Neural cell (in vitro differentiated cells): ENCODE measurements at regions not wholly inside any gene's neighbourhood (a gene's known extent, or its start where the extent isn't known, plus 50 kb on each side); places are given as distances from the start of the nearest gene placed in this dataset.

ENCODE experiments used
- H2AFZ ChIP-seq: fragments of 200-600, 300-800 bp; sonication (generic), shearing (Covaris generic); 2 replicates; pipeline ENCODE4 v1.6.0; 2014; ENCODE audit warnings: low read depth, mild to moderate bottlenecking, antibody characterized with exemption, low read length, moderate library complexity
- H3F3A ChIP-seq: fragments of 200-600 bp; shearing (Covaris generic); 2 replicates; pipeline ENCODE4 v1.6.1; 2016; ENCODE audit warnings: mild to moderate bottlenecking, moderate library complexity, mixed read lengths, antibody characterized with exemption, low read length; ENCODE audit not compliant: insufficient read depth, poor library complexity, severe bottlenecking
- H3K27ac ChIP-seq: fragments of 200-600, 300-800 bp; sonication (generic), shearing (Covaris generic); 2 replicates; pipeline ENCODE4 v1.5.1; 2014; ENCODE audit warnings: mild to moderate bottlenecking, low read length, moderate library complexity
- H3K27me3 ChIP-seq: fragments of 300-800, 200-600 bp; sonication (generic), shearing (Covaris generic); 2 replicates; pipeline ENCODE4 v1.6.0; 2014; ENCODE audit warnings: mild to moderate bottlenecking, low read depth, low read length, moderate library complexity; ENCODE audit not compliant: insufficient read depth
- H3K36me3 ChIP-seq: fragments of 300-800, 200-600 bp; sonication (generic), shearing (Covaris generic); 2 replicates; pipeline ENCODE4 v1.5.1; 2014; ENCODE audit warnings: mild to moderate bottlenecking, antibody characterized with exemption, low read length, moderate library complexity; ENCODE audit not compliant: insufficient read depth
- H3K4me2 ChIP-seq: fragments of 300-800, 200-600 bp; sonication (generic), shearing (Covaris generic); 2 replicates; pipeline ENCODE4 v1.6.0; 2014; ENCODE audit warnings: mild to moderate bottlenecking, low read length
- H3K4me3 ChIP-seq: fragments of 300-800, 200-600 bp; sonication (generic), shearing (Covaris generic); 2 replicates; pipeline ENCODE4 v1.5.1; 2014; ENCODE audit warnings: mild to moderate bottlenecking, low read length, moderate library complexity
- H3K79me2 ChIP-seq: fragments of 200-600 bp; shearing (Covaris generic); replicated peaks from 2 replicates; pipeline ENCODE4 v1.6.0; 2014; ENCODE audit warnings: mild to moderate bottlenecking, low read length, moderate library complexity; ENCODE audit not compliant: insufficient read depth
- H3K9ac ChIP-seq: fragments of 300-800, 200-600 bp; sonication (generic), shearing (Covaris generic); 2 replicates; pipeline ENCODE4 v1.6.1; 2016; ENCODE audit warnings: mild to moderate bottlenecking, low read length, mixed read lengths
- H3K9me2 ChIP-seq: fragments of 200-600 bp; shearing (Covaris generic); 2 replicates; pipeline ENCODE4 v1.6.1; 2016; ENCODE audit warnings: mild to moderate bottlenecking, low read length, mixed read lengths; ENCODE audit not compliant: insufficient read depth
- H3K9me3 ChIP-seq: fragments of 200-600, 300-800 bp; sonication (generic), shearing (Covaris generic); 2 replicates; pipeline ENCODE4 v1.6.1; 2016; ENCODE audit warnings: mild to moderate bottlenecking, mixed run types, low read length, moderate library complexity, mixed read lengths
- H4K20me1 ChIP-seq: fragments of 200-600 bp; shearing (Covaris generic); 2 replicates; pipeline ENCODE4 v1.6.1; 2016; ENCODE audit warnings: mild to moderate bottlenecking, mixed run types; ENCODE audit not compliant: insufficient read depth
- CTCF ChIP-seq: fragments of 450-650 bp; IDR thresholded peaks from 2 replicates; pipeline ENCODE4 v1.5.1; 2014; ENCODE audit warnings: antibody characterized with exemption, mild to moderate bottlenecking, moderate library complexity; ENCODE audit not compliant: poor library complexity, severe bottlenecking
- EP300 ChIP-seq: fragments of 450-650 bp; conservative IDR thresholded peaks from 2 replicates; pipeline ENCODE4 v1.6.1; 2014; ENCODE audit warnings: antibody characterized with exemption, mild to moderate bottlenecking, moderate library complexity; ENCODE audit not compliant: poor library complexity, severe bottlenecking
- EZH2 ChIP-seq: fragments of 200-600, 300-800 bp; shearing (Covaris generic), sonication (generic); IDR thresholded peaks from 2 replicates; pipeline ENCODE4 v1.6.1; 2014; ENCODE audit warnings: antibody characterized with exemption, low read length, borderline replicate concordance, mild to moderate bottlenecking; ENCODE audit not compliant: insufficient read depth, poor library complexity, severe bottlenecking
- MXI1 ChIP-seq: fragments of 450-650 bp; conservative IDR thresholded peaks from 2 replicates; pipeline ENCODE4 v1.6.1; 2014; ENCODE audit warnings: antibody characterized with exemption, mild to moderate bottlenecking; ENCODE audit not compliant: poor library complexity, severe bottlenecking
- POLR2AphosphoS5 ChIP-seq: IDR thresholded peaks from 2 replicates; pipeline ENCODE4 v1.6.1; 2012
- RAD21 ChIP-seq: fragments of 450-650 bp; conservative IDR thresholded peaks from 2 replicates; pipeline ENCODE4 v1.6.1; 2014; ENCODE audit warnings: antibody characterized with exemption, mild to moderate bottlenecking, moderate library complexity
- REST ChIP-seq: IDR thresholded peaks from 2 replicates; pipeline ENCODE4 v1.6.1; 2012; ENCODE audit warnings: borderline replicate concordance
- SMC3 ChIP-seq: fragments of 450-650 bp; conservative IDR thresholded peaks from 2 replicates; pipeline ENCODE4 v1.6.1; 2014; ENCODE audit warnings: antibody characterized with exemption, mild to moderate bottlenecking, moderate library complexity; ENCODE audit not compliant: poor library complexity
- TAF1 ChIP-seq: IDR thresholded peaks from 2 replicates; pipeline ENCODE4 v1.6.1; 2012; ENCODE audit warnings: low read depth

GRCh38 chr2:19458427-19459003 is 100.1 kb upstream of the OSR1 start:
- Histone ChIP-seq H3K79me2 (no peaks in the 10 kb centered on the region), H3K4me3 (no peak overlapping the region), H3F3A (no peaks in the 10 kb centered on the region), H3K9me3 (no peaks in the 10 kb centered on the region), H3K9me2 (no peaks in the 10 kb centered on the region), H3K27ac (no peak overlapping the region), H3K27me3 (no peaks in the 10 kb centered on the region), H3K36me3 (no peaks in the 10 kb centered on the region), H4K20me1 (no peaks in the 10 kb centered on the region), H3K9ac (no peak overlapping the region), H2AFZ (no peak overlapping the region), H3K4me2 (no peak overlapping the region)
- no peak for TF ChIP-seq MXI1
- TF ChIP-seq REST = no peak
- no peak for TF ChIP-seq POLR2AphosphoS5
- TF ChIP-seq RAD21 = no peak
- no peak for TF ChIP-seq TAF1
- no peak for TF ChIP-seq CTCF
- no peak for TF ChIP-seq SMC3
- TF ChIP-seq EZH2 = no peak
- no peak for TF ChIP-seq EP300

- TF ChIP-seq CTCF (no peak), REST (no peak), SMC3 (no peak), EZH2 (no peak), RAD21 (no peak), MXI1 (no peak), TAF1 (no peak), EP300 (no peak), POLR2AphosphoS5 (no peak)
- Histone ChIP-seq H3F3A (no peaks in the 10 kb centered on the region), H3K9ac (no peak overlapping the region), H3K4me2 (no peak overlapping the region), H3K9me3 (no peaks in the 10 kb centered on the region), H3K4me3 (no peak overlapping the region), H3K27ac (no peak overlapping the region), H2AFZ (no peak overlapping the region), H3K79me2 (no peaks in the 10 kb centered on the region), H4K20me1 (no peaks in the 10 kb centered on the region), H3K27me3 (no peaks in the 10 kb centered on the region), H3K36me3 (no peaks in the 10 kb centered on the region), H3K9me2 (no peaks in the 10 kb centered on the region)
Measured at GRCh38 chr2:19457809-19458208, 99.4 kb upstream of the OSR1 start.
